ENCODE measurements at regions not wholly inside any gene's neighbourhood (a gene's known extent, or its start where the extent isn't known, plus 50 kb on each side); places are given as distances from the start of the nearest gene placed in this dataset.

- no peak for TF ChIP-seq CHD7 (IDR thresholded peaks at IDR 0.05; ENCODE audit: insufficient replicate concordance, low read length)
These were observed 307.4 kb downstream of the CSNK1G3 start (continued) for GRCh38 chr5:123819386-123819785.

Measured in H1 (cell line).